HepG2 (cell line): ENCODE measurements at regions not wholly inside any gene's neighbourhood (a gene's known extent, or its start where the extent isn't known, plus 50 kb on each side); places are given as distances from the start of the nearest gene placed in this dataset.
A peak's percentile ranks its signal among the peaks of the same experiment; 100 is the strongest.

Experiments used
- ATAC-seq: fragments of 200-7000 bp; cut with Tn5 transposase; 3 replicates; pipeline ENCODE4 v1.9.1; 2020; ENCODE audit warnings: mild to moderate bottlenecking, moderate library complexity
- BruUV-seq: library from RNA; stranded (reverse); fragments of 400-500 nt; replicated peaks from 2 replicates; lab custom pipeline; 2021; lab: Mats Ljungman, UMichigan
- CTCF ChIA-PET: fragments of 300-600 bp; formaldehyde crosslinking; extraction: SDS; loops from one replicate; lab custom pipeline; 2021; ENCODE audit warnings: low total read pairs, inconsistent platforms, low intra/inter-chr PET ratio; lab: Yijun Ruan, JAX
- POLR2A ChIA-PET: fragments of 350-600 bp; sonication (Branson Sonifier 250); formaldehyde crosslinking; loops from one replicate; lab custom pipeline; 2020; ENCODE audit warnings: antibody characterized with exemption, inconsistent platforms; lab: Yijun Ruan, JAX
- DNase-seq: peaks from one replicate; pipeline ENCODE4 v3.0.0-alpha.2; 2015; ENCODE audit warnings: low spot score
- FAIRE-seq: peaks from 3 replicates; lab custom pipeline; 2011; peaks lifted over from hg19 to GRCh38; lab: Jason Lieb, UNC
- H2AFZ ChIP-seq: one replicate; pipeline ENCODE4 v1.6.1; 2011; ENCODE audit warnings: low read length, inconsistent platforms
- H3K27ac ChIP-seq: fragments of 300-600 bp; 3 replicates; pipeline ENCODE4 v1.8.0; 2011; ENCODE audit warnings: mixed run types, mild to moderate bottlenecking, mixed read lengths, low read length, inconsistent platforms; ENCODE audit not compliant: insufficient read depth; ENCODE audit errors: extremely low read length
- H3K27me3 ChIP-seq, 2 experiments: fragments of 200-600 bp in 1 of 2; 2 replicates in 1 of 2; 3 replicates in 1 of 2; pipeline versions ENCODE4 v1.6.0 to v1.8.0; 2011; ENCODE audit warnings: low read length in 2 of 2, mild to moderate bottlenecking in 2 of 2, moderate library complexity in 2 of 2, inconsistent platforms in 1 of 2; ENCODE audit not compliant: insufficient read depth in 2 of 2, control insufficient read depth in 1 of 2
- H3K36me3 ChIP-seq, 2 experiments: fragments of 200-600 bp in 1 of 2; replicated peaks in 1 of 2; 2 replicates in 1 of 2; 3 replicates in 1 of 2; pipeline versions ENCODE4 v1.5.1 to v1.8.0; 2011; ENCODE audit warnings: low read length in 2 of 2, inconsistent platforms in 1 of 2; ENCODE audit not compliant: insufficient read depth in 2 of 2, control insufficient read depth in 1 of 2
- H3K4me1 ChIP-seq: 2 replicates; pipeline ENCODE4 v1.5.1; 2012; ENCODE audit warnings: low read length, inconsistent platforms; ENCODE audit not compliant: insufficient read depth
- H3K4me2 ChIP-seq: 2 replicates; pipeline ENCODE4 v1.6.0; 2011; ENCODE audit warnings: low read depth, low read length, inconsistent platforms
- H3K4me3 ChIP-seq, 3 experiments: fragments of 200-600 bp in 1 of 3; sonication (generic), shearing (Covaris generic) in 1 of 3; replicated peaks in 1 of 3; 2 replicates each; pipeline ENCODE4 v1.5.1; 2011 to 2016; ENCODE audit warnings: low read length in 3 of 3, inconsistent platforms in 2 of 3, low read depth in 2 of 3, mild to moderate bottlenecking in 2 of 3, control low read depth in 1 of 3, mixed read lengths in 1 of 3; ENCODE audit not compliant: insufficient read depth in 1 of 3
- H3K79me2 ChIP-seq: one replicate; pipeline ENCODE4 v1.6.1; 2011; ENCODE audit warnings: low read length, inconsistent platforms; ENCODE audit not compliant: insufficient read depth
- H3K9ac ChIP-seq: 2 replicates; pipeline ENCODE4 v1.6.0; 2011; ENCODE audit warnings: mild to moderate bottlenecking, low read depth, low read length, inconsistent platforms; ENCODE audit not compliant: insufficient read depth
- H3K9me3 ChIP-seq: 2 replicates; pipeline ENCODE4 v1.5.1; 2012; ENCODE audit warnings: mild to moderate bottlenecking, low read length
- H4K20me1 ChIP-seq: 2 replicates; pipeline ENCODE4 v1.6.0; 2011; ENCODE audit warnings: inconsistent platforms, mild to moderate bottlenecking, low read length, moderate library complexity; ENCODE audit not compliant: insufficient read depth
- FOXA1 ChIP-seq, 2 experiments: fragments of 450-650 bp in 1 of 2; sonication (generic) in 1 of 2; formaldehyde crosslinking in 1 of 2; IDR thresholded peaks; 2 replicates each; pipeline versions ENCODE4 v1.4.0 to v1.6.1; 2016 to 2020; ENCODE audit warnings: missing genetic modification reagents in 1 of 2
- HNF4A ChIP-seq: sonication (generic); formaldehyde crosslinking; IDR thresholded peaks from 2 replicates; pipeline ENCODE4 v1.4.0; 2020; ENCODE audit warnings: missing genetic modification reagents
- KAT2B ChIP-seq: fragments of 150-350 bp; IDR thresholded peaks from 2 replicates; pipeline ENCODE4 v1.6.1; 2014; ENCODE audit warnings: low read depth, low read length, borderline replicate concordance
- MBNL3 ChIP-seq: fragments of 250-450 bp; sonication (Bioruptor Pico); conservative IDR thresholded peaks from 2 replicates; pipeline ENCODE4 v1.8.0; 2022; ENCODE audit warnings: mild to moderate bottlenecking, inconsistent platforms
- MED1 ChIP-seq: sonication (generic); formaldehyde crosslinking; IDR thresholded peaks from 2 replicates; pipeline ENCODE4 v1.4.0; 2020; ENCODE audit warnings: missing genetic modification reagents
- NCOA1 ChIP-seq: sonication (generic); formaldehyde crosslinking; IDR thresholded peaks from 2 replicates; pipeline ENCODE4 v1.9.0; 2021; ENCODE audit warnings: missing genetic modification reagents
- RBAK ChIP-seq: sonication (generic); formaldehyde crosslinking; IDR thresholded peaks from 2 replicates; pipeline ENCODE4 v1.5.1; 2020; ENCODE audit warnings: mild to moderate bottlenecking, missing genetic modification reagents
- RFX5 ChIP-seq: IDR thresholded peaks from 2 replicates; pipeline ENCODE4 v1.6.1; 2011; ENCODE audit warnings: low read depth, low read length, improper control_type of control experiment
- TAF1 ChIP-seq: sonication (generic); formaldehyde crosslinking; IDR thresholded peaks from 2 replicates; pipeline ENCODE4 v1.4.0; 2020; ENCODE audit warnings: missing genetic modification reagents
- TAF15 ChIP-seq: fragments of 200-400 bp; formaldehyde crosslinking; IDR thresholded peaks from one replicate; pipeline ENCODE4 v1.6.1; 2018; ENCODE audit warnings: mild to moderate bottlenecking, low read depth, low read length; ENCODE audit not compliant: poor library complexity, severe bottlenecking
- TEAD3 ChIP-seq: optimal IDR thresholded peaks from 2 replicates; pipeline ENCODE3; 2016; ENCODE audit warnings: borderline replicate concordance
- TOE1 ChIP-seq: sonication (generic); formaldehyde crosslinking; IDR thresholded peaks from 2 replicates; pipeline ENCODE4 v1.4.0; 2020; ENCODE audit warnings: mild to moderate bottlenecking, missing genetic modification reagents
- TRAFD1 ChIP-seq: sonication (generic); formaldehyde crosslinking; IDR thresholded peaks from 2 replicates; pipeline ENCODE4 v1.5.1; 2020; ENCODE audit warnings: missing genetic modification reagents, mild to moderate bottlenecking, borderline replicate concordance
- ZMAT3 ChIP-seq: sonication (generic); formaldehyde crosslinking; conservative IDR thresholded peaks from 2 replicates; pipeline ENCODE4 v1.7.0; 2021; ENCODE audit warnings: missing genetic modification reagents
- ZMYM2 ChIP-seq: sonication (generic); formaldehyde crosslinking; IDR thresholded peaks from 2 replicates; pipeline ENCODE4 v1.8.0; 2022; ENCODE audit warnings: mild to moderate bottlenecking, missing genetic modification reagents
- ZNF432 ChIP-seq: sonication (generic); formaldehyde crosslinking; IDR thresholded peaks from 2 replicates; pipeline ENCODE4 v1.5.0; 2020; ENCODE audit warnings: missing genetic modification reagents, mild to moderate bottlenecking, borderline replicate concordance
- ZNF446 ChIP-seq: sonication (generic); formaldehyde crosslinking; IDR thresholded peaks from 2 replicates; pipeline ENCODE4 v1.5.0; 2020; ENCODE audit warnings: mild to moderate bottlenecking, missing genetic modification reagents
- ZNF605 ChIP-seq: sonication (generic); formaldehyde crosslinking; IDR thresholded peaks from 2 replicates; pipeline ENCODE4 v1.8.0; 2022; ENCODE audit warnings: mild to moderate bottlenecking, missing genetic modification reagents
- ZNF746 ChIP-seq: sonication (generic); formaldehyde crosslinking; IDR thresholded peaks from 2 replicates; pipeline ENCODE4 v1.8.0; 2022; ENCODE audit warnings: mild to moderate bottlenecking, missing genetic modification reagents
- WGBS: methylation state at CpG from one replicate; pipeline ENCODE4 v1.1.6; 2017; ENCODE audit warnings: low lambda C conversion rate; 5-methylcytosine and 5-hydroxymethylcytosine counted together
- in situ Hi-C: cut with HindIII; loops from 2 replicates; pipeline ENCODE4 v1.10.0; 2017; ENCODE audit warnings: low pct_unique_long_range_greater_than_20kb; ENCODE audit not compliant: extremely low pct_ligation_motif_present
- intact Hi-C: fragments of 100-400 bp; cut with micrococcal nuclease; formaldehyde crosslinking; loops from one replicate; pipeline ENCODE4 v1.10.0; 2022; ENCODE audit not compliant: unreplicated experiment
- TF ChIP-seq, protein P1 (sequence below): sonication (generic); formaldehyde crosslinking; IDR thresholded peaks from 2 replicates; pipeline ENCODE4 v1.4.0; 2020; ENCODE audit warnings: missing genetic modification reagents
- TF ChIP-seq, protein P2 (sequence below): IDR thresholded peaks from 2 replicates; pipeline ENCODE4 v1.6.1; 2016; ENCODE audit warnings: low read depth, borderline replicate concordance

DNA sequence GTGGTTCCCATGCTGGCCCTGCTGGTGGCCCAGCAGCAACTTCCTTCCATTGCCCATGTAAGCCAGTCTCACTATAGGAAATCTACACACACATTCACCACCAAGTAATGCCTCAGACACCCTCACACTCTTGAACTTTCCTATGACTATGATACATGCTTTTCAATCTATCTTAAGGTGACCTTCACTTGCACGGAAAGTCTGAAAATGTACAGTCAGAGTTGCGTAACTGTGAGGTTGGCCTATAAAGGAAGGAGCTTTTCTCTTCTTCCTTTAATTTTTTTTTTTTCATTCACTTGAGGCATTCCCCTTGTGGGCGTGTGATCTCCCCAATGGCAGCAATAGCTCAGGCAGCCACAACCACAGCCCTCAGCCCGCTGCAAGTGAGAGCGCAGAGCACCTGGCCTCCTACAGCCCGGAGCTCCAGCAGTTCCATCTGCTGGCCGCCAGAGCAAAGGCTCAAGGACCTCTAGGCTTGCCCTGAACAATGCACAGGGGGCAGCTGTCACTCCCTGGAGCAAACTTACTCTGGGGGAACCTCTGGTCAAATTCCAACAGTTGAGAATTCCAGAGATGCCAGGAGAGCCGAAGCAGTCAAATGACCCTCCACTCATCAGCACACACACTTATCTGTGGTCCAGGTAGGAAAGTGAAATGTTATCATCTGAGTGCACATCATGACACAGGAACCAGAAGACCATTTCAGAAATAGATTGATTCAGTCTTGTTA lies 123.1 kb upstream of the ADO start (continued):
- TF ChIP-seq MBNL3 (no peak), TEAD3 (CRISPR knock-in tag) (peak; percentile 63), HNF4A (peak; percentile 15; the same call in 1 of the 2 replicates), ZMAT3 (no peak), ZNF432 (CRISPR knock-in tag) (no peak)

- Histone ChIP-seq H3K36me3 (no peaks in the 10 kb centered on the region), H3K9me3 (no peaks in the 10 kb centered on the region), H3K27me3 (no peaks in the 10 kb centered on the region), H3K4me3 (no peak overlapping the region), H3K79me2 (no peaks in the 10 kb centered on the region), H3K27ac (no peak overlapping the region), H3K4me2 (no peak overlapping the region), H2AFZ (no peak overlapping the region), H4K20me1 (no peaks in the 10 kb centered on the region), H3K4me1 (no peaks in the 10 kb centered on the region), H3K9ac (no peak overlapping the region)
- no peak for DNase-seq
- intact Hi-C loops: no loop called here
- ATAC-seq: no peak
- FAIRE-seq: no peak
- POLR2A ChIA-PET: no interaction called here
- CTCF ChIA-PET: no interaction called here
- WGBS: 19% methylated on average over 5 of the region's 5 CpGs
- in situ Hi-C loops: no loop called here
- no TSS peak for BruUV-seq
- TF ChIP-seq TAF15: no peak
- TF ChIP-seq TOE1 (CRISPR knock-in tag): no peak
- TF ChIP-seq FOXA1 (IDR thresholded peaks at IDR 0.05): no peak
- no peak for TF ChIP-seq FOXA1 (CRISPR knock-in tag; IDR thresholded peaks at IDR 0.05)
- TF ChIP-seq, protein P1, sequence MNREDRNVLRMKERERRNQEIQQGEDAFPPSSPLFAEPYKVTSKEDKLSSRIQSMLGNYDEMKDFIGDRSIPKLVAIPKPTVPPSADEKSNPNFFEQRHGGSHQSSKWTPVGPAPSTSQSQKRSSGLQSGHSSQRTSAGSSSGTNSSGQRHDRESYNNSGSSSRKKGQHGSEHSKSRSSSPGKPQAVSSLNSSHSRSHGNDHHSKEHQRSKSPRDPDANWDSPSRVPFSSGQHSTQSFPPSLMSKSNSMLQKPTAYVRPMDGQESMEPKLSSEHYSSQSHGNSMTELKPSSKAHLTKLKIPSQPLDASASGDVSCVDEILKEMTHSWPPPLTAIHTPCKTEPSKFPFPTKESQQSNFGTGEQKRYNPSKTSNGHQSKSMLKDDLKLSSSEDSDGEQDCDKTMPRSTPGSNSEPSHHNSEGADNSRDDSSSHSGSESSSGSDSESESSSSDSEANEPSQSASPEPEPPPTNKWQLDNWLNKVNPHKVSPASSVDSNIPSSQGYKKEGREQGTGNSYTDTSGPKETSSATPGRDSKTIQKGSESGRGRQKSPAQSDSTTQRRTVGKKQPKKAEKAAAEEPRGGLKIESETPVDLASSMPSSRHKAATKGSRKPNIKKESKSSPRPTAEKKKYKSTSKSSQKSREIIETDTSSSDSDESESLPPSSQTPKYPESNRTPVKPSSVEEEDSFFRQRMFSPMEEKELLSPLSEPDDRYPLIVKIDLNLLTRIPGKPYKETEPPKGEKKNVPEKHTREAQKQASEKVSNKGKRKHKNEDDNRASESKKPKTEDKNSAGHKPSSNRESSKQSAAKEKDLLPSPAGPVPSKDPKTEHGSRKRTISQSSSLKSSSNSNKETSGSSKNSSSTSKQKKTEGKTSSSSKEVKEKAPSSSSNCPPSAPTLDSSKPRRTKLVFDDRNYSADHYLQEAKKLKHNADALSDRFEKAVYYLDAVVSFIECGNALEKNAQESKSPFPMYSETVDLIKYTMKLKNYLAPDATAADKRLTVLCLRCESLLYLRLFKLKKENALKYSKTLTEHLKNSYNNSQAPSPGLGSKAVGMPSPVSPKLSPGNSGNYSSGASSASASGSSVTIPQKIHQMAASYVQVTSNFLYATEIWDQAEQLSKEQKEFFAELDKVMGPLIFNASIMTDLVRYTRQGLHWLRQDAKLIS (CRISPR knock-in tag): no peak
- no peak for TF ChIP-seq TRAFD1
- TF ChIP-seq TAF1 (CRISPR knock-in tag): no peak
- TF ChIP-seq RBAK (CRISPR knock-in tag): no peak
- TF ChIP-seq ZNF446 (CRISPR knock-in tag): no peak
- no peak for TF ChIP-seq ZMYM2 (CRISPR knock-in tag)
- TF ChIP-seq NCOA1 (CRISPR knock-in tag): no peak
- no peak for TF ChIP-seq ZNF746 (CRISPR knock-in tag)
- TF ChIP-seq, protein P2, sequence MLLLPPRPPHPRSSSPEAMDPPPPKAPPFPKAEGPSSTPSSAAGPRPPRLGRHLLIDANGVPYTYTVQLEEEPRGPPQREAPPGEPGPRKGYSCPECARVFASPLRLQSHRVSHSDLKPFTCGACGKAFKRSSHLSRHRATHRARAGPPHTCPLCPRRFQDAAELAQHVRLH (CRISPR knock-in tag): no peak
- no peak for TF ChIP-seq ZNF605 (CRISPR knock-in tag)
- TF ChIP-seq MED1: no peak
- no peak for TF ChIP-seq RFX5
- no peak for TF ChIP-seq KAT2B
These were observed 119.6 kb upstream of the ADO start for GRCh38 chr10:62684911-62685310.
